ENCODE measurements at regions not wholly inside any gene's neighbourhood (a gene's known extent, or its start where the extent isn't known, plus 50 kb on each side); places are given as distances from the start of the nearest gene placed in this dataset.

GRCh38 chr17:79146562-79146961 lies 71.9 kb downstream of the ENGASE start:
- in situ Hi-C loops (cut with HindIII; ENCODE audit: low sequenced_read_pairs): no loop called here
- DNase-seq (ENCODE audit: low read depth, low spot score): no peak
- no peak overlapping the region for H3K4me3 ChIP-seq (ENCODE audit: low read depth, low read length)
- TF ChIP-seq CTCF (IDR thresholded peaks at IDR 0.05; ENCODE audit: low read depth, low read length): no peak

DNA sequence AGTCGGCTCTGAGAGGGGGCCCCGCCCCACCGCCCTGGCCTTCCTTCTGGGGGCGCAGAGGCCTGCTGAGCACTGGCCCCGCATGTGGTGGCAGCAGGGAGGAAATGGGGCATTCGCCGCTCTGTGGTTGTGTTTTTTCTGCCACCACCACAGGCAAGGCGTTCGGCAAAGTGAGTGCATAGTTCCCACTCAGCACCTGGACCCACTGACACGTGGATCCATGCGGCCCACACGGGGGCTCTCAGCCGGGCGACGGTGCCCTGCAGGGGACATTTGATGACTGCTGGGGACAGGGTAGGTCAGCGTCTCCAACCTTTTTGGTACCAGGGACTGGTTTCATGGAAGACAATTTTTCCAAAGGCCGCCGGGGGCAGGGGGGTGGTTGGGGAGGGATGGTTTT lies 70.9 kb downstream of the ENGASE start:
- in situ Hi-C loops (cut with HindIII; ENCODE audit: low sequenced_read_pairs): no loop called here
- DNase-seq (ENCODE audit: low read depth, low spot score): no peak
- no peak for TF ChIP-seq CTCF (IDR thresholded peaks at IDR 0.05; ENCODE audit: low read depth, low read length)
- H3K4me3 ChIP-seq (ENCODE audit: low read depth, low read length): no peak overlapping the region

DNA sequence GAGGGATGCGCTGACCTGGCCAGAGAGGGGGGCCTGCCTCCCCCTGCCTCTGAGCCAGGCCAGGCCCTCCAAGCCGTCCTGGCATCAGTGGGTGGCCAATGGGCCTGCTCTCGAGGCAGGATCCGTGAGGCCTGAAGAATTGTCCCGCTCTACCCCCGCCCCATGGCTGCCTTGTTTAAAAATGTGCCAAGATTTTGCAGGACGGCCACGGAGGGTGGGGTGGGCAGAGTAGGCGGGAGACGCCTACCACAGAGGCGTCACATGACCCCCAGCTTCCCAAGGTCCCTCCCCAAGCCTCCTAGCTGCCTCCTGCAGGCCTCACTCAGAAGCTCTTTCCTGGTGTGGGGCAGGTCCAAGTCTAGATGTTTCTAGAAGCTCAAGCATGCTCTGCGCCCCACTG lies 69.5 kb downstream of the ENGASE start:
- no peak for TF ChIP-seq CTCF (IDR thresholded peaks at IDR 0.05; ENCODE audit: low read depth, low read length)
- no peak for DNase-seq (ENCODE audit: low read depth, low spot score)
- H3K4me3 ChIP-seq (ENCODE audit: low read depth, low read length): no peak overlapping the region
- in situ Hi-C loops (cut with HindIII; ENCODE audit: low sequenced_read_pairs): no loop called here

GRCh38 chr17:79142375-79142774 lies 67.8 kb downstream of the ENGASE start:
- DNase-seq (ENCODE audit: low read depth, low spot score): no peak
- no peak for TF ChIP-seq CTCF (IDR thresholded peaks at IDR 0.05; ENCODE audit: low read depth, low read length)
- in situ Hi-C loops (cut with HindIII; ENCODE audit: low sequenced_read_pairs): no loop called here

DNA sequence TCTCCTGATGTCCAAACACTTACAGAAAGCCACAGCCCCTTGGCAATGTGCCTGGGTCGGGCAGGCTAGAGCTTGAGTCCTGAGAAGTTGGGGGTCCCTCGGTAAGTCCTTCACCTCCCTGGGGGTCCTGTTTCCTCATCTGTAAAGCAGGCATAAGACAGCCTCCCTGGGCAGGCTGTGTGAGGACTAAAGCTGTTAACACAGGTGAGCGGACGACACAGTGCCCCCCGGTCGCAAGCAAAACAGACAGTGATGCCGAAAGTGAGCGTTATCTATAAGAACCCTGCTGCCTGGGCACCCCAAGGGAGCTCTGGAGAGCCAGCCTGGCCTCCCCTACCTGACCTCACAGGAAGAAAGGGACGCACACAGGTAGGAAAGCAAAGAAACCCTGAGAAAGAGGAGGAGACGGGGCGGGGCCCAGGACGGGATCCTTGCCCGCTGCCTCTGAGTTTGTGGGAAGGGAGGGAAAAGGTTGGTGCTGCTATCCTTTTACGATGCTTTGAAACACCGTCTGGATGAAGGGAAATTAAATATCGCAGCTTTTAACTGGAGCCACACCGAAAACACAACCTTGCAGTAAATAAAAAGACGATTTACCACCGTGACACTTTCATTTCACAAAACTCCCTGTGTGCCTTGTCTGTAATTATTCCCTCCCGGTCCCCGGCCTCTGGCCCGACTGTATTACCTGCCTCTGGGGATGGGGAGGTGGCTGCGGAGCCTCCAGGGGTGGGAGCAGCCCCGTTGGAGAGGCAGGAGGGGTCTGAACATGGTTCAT lies 67.1 kb downstream of the ENGASE start:
- no peak for DNase-seq (ENCODE audit: low read depth, low spot score)

More at GRCh38 chr17:79142375-79142774, 67.8 kb downstream of the ENGASE start:
- H3K4me3 ChIP-seq (ENCODE audit: low read depth, low read length): no peak overlapping the region

DNA sequence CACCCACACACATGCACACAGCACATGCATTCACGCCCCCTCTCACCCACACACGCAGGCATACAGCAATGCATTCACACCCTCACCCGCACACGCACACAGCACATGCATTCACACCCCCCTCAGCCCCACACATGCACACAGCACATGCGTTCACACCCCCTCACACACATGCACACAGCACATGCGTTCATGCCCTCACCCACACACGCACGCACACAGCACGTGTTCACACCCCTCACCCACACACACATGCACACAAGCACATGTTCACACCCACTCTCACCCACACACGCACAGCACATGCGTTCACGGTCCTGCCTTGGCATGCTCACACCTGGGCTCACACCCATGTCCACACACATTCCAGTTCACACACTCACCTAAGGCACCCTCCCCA lies 64.2 kb downstream of the ENGASE start:
- H3K4me3 ChIP-seq (ENCODE audit: low read depth, low read length): no peak overlapping the region
- no peak for DNase-seq (ENCODE audit: low read depth, low spot score)
- in situ Hi-C loops (cut with HindIII; ENCODE audit: low sequenced_read_pairs): no loop called here
- TF ChIP-seq CTCF (IDR thresholded peaks at IDR 0.05; ENCODE audit: low read depth, low read length): no peak

More for the DNA sequence above, 67.1 kb downstream of the ENGASE start:
- TF ChIP-seq CTCF (IDR thresholded peaks at IDR 0.05; ENCODE audit: low read depth, low read length): no peak
- no peak overlapping the region for H3K4me3 ChIP-seq (ENCODE audit: low read depth, low read length)
- in situ Hi-C loops (cut with HindIII; ENCODE audit: low sequenced_read_pairs): no loop called here
